ENCODE measurements at regions not wholly inside any gene's neighbourhood (a gene's known extent, or its start where the extent isn't known, plus 50 kb on each side); places are given as distances from the start of the nearest gene placed in this dataset.
"Not testable (repeated sequence)": the region's sequence is repeated elsewhere in the genome, so short reads cannot be mapped to it uniquely, and the experiment has no call there.

DNA sequence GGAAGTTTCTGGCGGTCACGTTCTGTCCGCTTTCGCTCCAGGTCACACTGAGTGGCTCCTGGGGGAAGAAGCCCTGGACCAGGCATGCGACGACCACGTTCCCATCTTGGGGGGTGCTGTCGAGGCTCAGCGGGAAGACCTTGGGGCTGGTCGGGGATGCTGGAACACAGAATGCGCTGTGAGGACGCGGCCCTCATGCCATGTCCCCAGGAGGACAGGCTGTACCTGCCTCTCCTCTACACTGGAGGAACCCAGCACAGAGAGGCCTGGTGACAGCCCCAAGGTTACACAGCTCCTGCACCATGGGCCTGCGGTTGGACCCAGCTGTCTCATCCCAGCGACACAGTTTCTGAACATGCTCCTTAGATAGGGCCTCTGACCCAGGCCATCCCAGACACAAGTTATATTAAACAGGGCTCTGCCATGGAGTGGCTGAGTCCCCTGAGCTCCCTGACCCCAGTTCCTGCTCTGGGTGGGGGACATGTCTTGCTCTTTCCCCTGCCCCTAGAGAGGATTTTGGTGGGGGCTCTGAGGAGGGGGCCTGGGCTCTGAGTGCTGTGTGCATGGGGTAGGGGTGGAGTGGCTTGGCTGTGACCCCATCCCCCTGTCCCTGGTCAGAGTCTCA lies 62.0 kb downstream of the TMEM121 start:
- DNase-seq: no peak
- Histone ChIP-seq H3K36me3 (no peaks in the 10 kb centered on the region), H3K4me3 (ENCODE audit: low read depth, low read length) (no peak overlapping the region), H3K27ac (no peak overlapping the region), H3K27me3 (ENCODE audit: insufficient read depth, low read depth, severe bottlenecking) (no peaks in the 10 kb centered on the region), H3K9me3 (ENCODE audit: severe bottlenecking) (no peaks in the 10 kb centered on the region)
- TF ChIP-seq, protein P1, sequence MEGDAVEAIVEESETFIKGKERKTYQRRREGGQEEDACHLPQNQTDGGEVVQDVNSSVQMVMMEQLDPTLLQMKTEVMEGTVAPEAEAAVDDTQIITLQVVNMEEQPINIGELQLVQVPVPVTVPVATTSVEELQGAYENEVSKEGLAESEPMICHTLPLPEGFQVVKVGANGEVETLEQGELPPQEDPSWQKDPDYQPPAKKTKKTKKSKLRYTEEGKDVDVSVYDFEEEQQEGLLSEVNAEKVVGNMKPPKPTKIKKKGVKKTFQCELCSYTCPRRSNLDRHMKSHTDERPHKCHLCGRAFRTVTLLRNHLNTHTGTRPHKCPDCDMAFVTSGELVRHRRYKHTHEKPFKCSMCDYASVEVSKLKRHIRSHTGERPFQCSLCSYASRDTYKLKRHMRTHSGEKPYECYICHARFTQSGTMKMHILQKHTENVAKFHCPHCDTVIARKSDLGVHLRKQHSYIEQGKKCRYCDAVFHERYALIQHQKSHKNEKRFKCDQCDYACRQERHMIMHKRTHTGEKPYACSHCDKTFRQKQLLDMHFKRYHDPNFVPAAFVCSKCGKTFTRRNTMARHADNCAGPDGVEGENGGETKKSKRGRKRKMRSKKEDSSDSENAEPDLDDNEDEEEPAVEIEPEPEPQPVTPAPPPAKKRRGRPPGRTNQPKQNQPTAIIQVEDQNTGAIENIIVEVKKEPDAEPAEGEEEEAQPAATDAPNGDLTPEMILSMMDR (IDR thresholded peaks at IDR 0.05; ENCODE audit: low read depth, low read length): no peak

DNA sequence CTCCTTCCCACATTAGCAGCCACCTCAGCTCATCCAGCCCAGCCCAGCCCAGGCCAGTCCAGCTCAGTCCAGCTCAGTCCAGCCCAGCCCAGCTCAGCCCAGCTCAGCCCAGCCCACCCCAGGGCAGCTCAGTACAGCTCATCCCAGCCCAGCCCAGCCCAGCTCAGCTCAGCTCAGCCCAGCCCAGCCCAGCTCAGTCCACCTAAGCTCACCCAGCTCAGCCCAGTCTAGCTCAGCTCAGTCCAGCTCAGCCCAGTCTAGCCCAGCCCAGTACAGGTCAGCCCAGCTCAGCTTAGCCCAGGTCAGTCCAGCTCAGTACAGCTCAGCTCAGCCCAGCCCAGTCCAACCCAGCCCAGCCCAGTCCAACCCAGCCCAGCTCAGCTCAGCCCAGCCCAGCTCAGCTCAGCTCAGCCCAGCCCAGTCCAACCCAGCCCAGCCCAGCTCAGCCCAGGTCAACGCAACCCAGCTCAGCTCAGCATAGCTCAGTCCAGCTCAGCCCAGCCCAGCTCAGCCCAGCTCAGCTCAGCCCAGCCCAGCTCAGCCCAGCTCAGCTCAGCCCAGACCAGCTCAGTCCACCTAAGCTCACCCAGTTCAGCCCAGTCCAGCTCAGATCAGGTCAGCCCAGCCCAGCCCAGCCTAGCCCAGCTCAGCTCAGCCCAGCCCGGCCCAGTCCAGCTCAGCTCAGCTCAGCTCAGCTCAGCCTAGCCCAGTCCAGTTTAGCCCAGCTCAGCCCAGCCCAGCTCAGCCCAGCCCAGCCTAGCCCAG lies 63.0 kb downstream of the TMEM121 start:
- TF ChIP-seq, protein P1 (IDR thresholded peaks at IDR 0.05; ENCODE audit: low read depth, low read length): no peak
- Histone ChIP-seq H3K4me3 (ENCODE audit: low read depth, low read length) (no peak overlapping the region), H3K9me3 (ENCODE audit: severe bottlenecking) (no peaks in the 10 kb centered on the region), H3K27ac (no peak overlapping the region), H3K27me3 (ENCODE audit: insufficient read depth, low read depth, severe bottlenecking) (no peaks in the 10 kb centered on the region), H3K36me3 (no peaks in the 10 kb centered on the region)
- DNase-seq: no peak

DNA sequence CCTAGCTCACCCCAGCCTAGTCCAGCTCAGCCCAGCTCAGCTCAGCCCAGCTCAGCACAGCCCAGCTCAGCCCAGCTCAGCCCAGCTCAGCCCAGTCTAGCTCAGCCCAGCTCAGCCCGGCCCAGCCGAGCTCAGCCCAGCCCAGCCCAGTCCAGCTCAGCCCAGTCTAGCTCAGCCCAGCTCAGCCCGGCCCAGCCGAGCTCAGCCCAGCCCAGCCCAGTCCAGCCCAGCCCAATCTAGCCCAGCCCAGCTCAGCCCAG lies 63.5 kb downstream of the TMEM121 start:
- not testable (repeated sequence) for DNase-seq; H3K27ac ChIP-seq; H3K36me3 ChIP-seq; H3K27me3 ChIP-seq (ENCODE audit: insufficient read depth, low read depth, severe bottlenecking); H3K9me3 ChIP-seq (ENCODE audit: severe bottlenecking); H3K4me3 ChIP-seq (ENCODE audit: low read depth, low read length)

DNA sequence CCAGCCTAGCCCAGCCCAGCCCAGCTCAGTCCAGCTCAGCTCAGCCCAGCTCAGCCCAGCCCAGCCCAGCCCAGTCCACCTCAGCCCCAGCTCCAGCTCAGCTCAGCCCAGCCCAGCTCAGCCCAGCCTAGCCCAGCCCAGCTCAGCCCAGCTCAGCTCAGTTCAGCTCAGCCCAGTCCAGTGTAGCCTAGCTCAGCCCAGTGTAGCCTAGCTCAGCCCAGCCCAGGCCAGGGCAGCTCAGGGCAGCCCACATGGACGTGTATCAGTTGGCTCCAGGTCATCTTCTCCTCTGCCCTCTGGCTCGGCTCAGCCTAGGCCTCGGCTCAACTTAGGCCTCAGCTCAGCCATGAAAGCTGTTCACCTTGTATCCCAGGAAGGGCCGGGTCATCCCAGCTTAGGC lies 64.7 kb downstream of the TMEM121 start:
- H3K27ac ChIP-seq: no peak overlapping the region
- no peaks in the 10 kb centered on the region for H3K36me3 ChIP-seq
- H3K9me3 ChIP-seq (ENCODE audit: severe bottlenecking): no peaks in the 10 kb centered on the region
- no peak for DNase-seq
- H3K27me3 ChIP-seq (ENCODE audit: insufficient read depth, low read depth, severe bottlenecking): no peaks in the 10 kb centered on the region
- TF ChIP-seq, protein P1 (IDR thresholded peaks at IDR 0.05; ENCODE audit: low read depth, low read length): no peak
- no peak overlapping the region for H3K4me3 ChIP-seq (ENCODE audit: low read depth, low read length)

DNA sequence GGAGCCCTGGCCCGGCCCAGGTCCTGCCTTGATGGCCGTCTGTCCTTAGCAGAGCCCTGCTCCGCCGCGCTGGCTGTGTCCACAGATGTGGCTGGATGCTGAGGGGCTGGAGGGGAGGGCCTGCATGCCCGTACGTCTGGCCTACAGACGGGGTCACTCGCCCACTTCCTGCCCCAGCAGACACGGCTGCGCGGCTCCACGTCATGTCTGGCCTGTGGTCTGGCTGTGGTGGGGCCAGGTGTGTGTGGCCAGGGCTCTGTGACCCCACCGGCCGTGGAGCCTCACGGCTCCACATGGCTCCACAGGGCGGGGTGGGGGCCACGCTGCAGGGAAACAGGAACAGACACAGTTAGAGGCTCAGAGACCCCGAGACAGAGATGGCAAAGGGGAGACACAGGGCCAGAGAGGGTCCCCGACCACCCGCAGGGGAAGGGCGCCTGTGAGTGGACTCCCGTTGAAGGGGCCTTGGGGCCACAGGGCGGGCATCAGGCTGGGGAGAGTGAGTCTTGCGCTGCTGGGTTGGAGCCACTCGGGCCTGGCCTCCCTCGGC lies 65.5 kb downstream of the TMEM121 start:
- H3K27me3 ChIP-seq (ENCODE audit: insufficient read depth, low read depth, severe bottlenecking); H3K36me3 ChIP-seq; H3K9me3 ChIP-seq (ENCODE audit: severe bottlenecking); DNase-seq; H3K27ac ChIP-seq; H3K4me3 ChIP-seq (ENCODE audit: low read depth, low read length): not testable (repeated sequence)

DNA sequence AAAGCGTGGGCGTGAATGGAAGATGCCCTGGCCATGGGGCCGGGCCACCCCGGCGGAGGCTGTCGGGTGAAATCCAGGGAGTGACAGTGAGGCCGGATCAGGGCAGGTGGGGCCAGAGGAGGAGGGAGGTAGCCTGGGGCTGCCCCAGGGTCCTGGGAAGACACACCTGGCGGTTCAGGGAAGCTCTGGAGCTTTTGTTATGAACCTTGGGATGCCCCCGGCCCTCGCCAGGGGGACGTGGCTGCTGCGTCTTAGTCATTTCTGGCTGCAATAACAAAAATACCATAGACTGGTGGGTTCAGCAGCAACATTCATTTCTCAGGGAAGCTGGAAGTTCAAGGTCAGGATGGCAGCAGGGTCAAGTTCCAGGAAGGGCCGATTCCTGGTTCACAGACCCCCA lies 66.3 kb downstream of the TMEM121 start:
- not testable (repeated sequence) for H3K4me3 ChIP-seq (ENCODE audit: low read depth, low read length); H3K27ac ChIP-seq; H3K9me3 ChIP-seq (ENCODE audit: severe bottlenecking); DNase-seq; H3K36me3 ChIP-seq; H3K27me3 ChIP-seq (ENCODE audit: insufficient read depth, low read depth, severe bottlenecking)

DNA sequence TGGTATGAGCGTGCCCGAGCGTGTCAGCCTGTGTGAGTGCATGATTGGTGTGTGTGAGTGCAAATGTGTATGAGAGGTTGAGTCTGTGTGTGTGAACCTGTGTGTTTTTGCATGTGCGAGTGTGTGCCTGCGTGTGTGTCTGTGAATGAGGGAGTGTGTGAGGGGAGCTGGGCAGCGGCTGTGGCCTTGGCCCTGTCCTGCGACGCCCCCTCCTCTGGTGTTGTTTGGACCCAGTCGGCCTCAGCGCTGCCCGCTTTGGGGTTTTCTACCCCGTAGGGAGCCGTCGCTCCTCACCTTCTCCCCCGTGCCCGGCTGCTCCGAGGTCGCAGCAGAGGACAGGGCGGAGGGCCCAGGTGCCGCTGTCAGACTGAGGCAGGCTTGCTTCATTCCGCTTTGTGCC lies 69.0 kb downstream of the TMEM121 start:
- not testable (repeated sequence) for H3K27me3 ChIP-seq (ENCODE audit: insufficient read depth, low read depth, severe bottlenecking); H3K27ac ChIP-seq; H3K9me3 ChIP-seq (ENCODE audit: severe bottlenecking); H3K4me3 ChIP-seq (ENCODE audit: low read depth, low read length); H3K36me3 ChIP-seq; DNase-seq

DNA sequence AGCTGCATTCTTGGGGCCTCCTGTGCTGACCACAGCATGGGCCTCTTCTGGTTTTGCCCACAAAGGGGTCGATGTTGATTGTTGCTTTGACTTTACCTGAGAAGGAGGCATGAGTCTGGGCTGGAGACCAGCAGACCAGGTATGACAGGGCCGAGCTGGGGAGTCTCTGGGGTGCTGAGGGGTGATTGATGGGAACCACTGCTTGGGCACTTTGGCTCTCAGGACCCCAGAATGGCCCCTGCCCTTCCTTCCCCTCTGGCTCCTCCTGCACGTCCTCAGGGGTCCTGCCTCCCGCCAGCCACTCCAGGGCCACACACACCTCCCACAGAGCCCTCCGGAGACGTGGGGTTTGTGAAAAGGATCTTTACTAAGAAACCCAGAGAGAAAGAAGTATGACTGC lies 70.0 kb downstream of the TMEM121 start:
- H3K9me3 ChIP-seq (ENCODE audit: severe bottlenecking); H3K4me3 ChIP-seq (ENCODE audit: low read depth, low read length); H3K27me3 ChIP-seq (ENCODE audit: insufficient read depth, low read depth, severe bottlenecking); H3K36me3 ChIP-seq; H3K27ac ChIP-seq; DNase-seq: not testable (repeated sequence)

DNA sequence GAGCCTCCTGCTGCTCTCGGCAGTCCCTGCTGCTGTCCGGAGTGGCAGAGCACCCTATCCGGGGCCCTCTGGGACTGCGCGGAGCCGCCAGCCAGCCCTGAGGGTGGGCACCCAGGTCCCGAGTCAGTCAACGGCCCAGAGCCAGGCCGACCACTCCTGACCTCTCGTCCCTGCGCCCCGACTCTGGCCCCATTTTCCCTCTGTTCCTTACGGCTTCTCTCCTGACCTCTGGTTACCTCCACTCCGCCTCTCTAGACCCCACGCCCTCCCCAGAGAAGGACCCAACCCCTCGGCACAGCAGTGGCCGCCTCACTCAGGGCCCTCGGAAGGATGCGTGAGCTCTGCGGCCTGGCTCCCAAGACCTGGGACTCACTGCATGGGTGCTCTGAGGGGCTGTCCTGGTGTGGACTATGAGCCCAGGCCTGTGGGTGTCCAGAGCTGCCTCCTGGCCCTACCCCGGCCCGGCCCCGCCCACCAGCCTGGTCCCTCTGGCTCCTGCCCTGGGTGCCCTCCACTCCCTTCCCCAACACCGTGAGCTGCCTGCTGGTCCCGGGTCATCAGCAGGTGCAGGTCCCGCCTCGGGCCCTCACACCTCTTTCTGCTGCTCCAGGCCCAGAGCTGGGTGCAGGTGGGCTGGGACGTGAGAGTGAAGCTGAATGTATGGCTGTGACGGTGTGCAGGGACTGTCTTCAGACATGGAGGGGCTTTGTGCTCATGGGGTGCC lies 71.8 kb downstream of the TMEM121 start:
- not testable (repeated sequence) for DNase-seq; H3K36me3 ChIP-seq; H3K9me3 ChIP-seq (ENCODE audit: severe bottlenecking); H3K4me3 ChIP-seq (ENCODE audit: low read depth, low read length); H3K27ac ChIP-seq; H3K27me3 ChIP-seq (ENCODE audit: insufficient read depth, low read depth, severe bottlenecking)

DNA sequence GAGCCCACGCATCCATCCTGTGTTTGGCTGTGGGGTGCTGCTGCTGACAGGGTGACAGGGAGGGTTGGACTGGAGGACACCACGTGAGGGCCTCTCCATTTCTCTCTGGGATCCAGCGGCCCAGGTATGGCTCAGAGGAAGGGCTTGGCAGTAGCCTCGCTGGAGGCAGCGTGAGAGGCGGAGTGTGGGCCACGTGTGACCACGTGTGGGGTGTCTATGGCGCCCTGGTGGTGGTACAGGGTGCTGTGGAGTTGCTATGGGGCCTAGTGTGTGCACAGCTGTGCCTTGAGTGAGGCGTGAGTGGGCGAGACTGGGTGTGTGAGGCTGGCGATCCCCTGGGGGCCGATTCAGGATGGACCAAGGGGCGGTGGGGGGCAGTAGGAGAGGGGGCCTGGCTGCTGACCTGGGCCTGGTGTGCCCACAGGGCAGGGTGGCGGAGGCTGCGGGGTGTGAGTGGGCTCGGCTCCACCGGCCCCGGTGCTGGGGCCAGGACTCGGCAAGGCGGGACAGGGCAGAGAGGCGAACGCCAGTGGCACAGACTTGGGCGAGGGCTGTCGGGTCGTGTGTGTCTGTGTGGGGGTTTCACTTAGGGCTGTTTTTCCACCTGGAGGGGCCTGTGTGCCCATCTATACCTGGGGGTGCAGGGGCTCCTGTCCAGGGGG lies 72.7 kb downstream of the TMEM121 start:
- DNase-seq; H3K27ac ChIP-seq; H3K9me3 ChIP-seq (ENCODE audit: severe bottlenecking); H3K4me3 ChIP-seq (ENCODE audit: low read depth, low read length); H3K27me3 ChIP-seq (ENCODE audit: insufficient read depth, low read depth, severe bottlenecking); H3K36me3 ChIP-seq: not testable (repeated sequence)
